Islet of Langerhans (tissue), 1 donor: ENCODE measurements at regions not wholly inside any gene's neighbourhood (a gene's known extent, or its start where the extent isn't known, plus 50 kb on each side); places are given as distances from the start of the nearest gene placed in this dataset.
A peak's percentile ranks its signal among the peaks of the same experiment; 100 is the strongest.

Experiments
- FAIRE-seq: peaks from one replicate; lab custom pipeline; 2011; peaks lifted over from hg19 to GRCh38; lab: Jason Lieb, UNC

GRCh38 chr9:90259311-90260246, 383.0 kb downstream of the DIRAS2 start:
- no peak for FAIRE-seq

- FAIRE-seq = no peak
These were observed 380.9 kb downstream of the DIRAS2 start for GRCh38 chr9:90261698-90262097.

DNA sequence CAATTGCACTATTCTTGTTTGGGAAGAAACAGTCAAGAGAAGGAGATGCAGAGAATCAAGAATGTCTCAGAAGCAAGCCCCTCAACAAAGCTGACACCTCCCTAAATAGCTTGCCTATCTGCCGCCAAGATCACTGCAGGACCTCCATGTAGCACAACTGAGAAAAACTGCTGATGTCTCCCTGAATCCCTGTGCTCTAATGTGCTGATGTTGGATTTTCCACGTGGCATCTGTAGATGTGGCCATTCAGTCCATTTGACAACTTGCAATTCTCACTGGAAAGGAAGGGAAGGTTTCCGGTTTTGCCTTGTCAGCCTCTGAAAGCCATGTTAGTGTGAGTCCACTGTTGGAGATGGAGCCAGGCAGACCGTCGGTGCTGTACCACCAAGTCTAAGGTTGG, 374.0 kb downstream of the DIRAS2 start:
- FAIRE-seq = no peak

DNA sequence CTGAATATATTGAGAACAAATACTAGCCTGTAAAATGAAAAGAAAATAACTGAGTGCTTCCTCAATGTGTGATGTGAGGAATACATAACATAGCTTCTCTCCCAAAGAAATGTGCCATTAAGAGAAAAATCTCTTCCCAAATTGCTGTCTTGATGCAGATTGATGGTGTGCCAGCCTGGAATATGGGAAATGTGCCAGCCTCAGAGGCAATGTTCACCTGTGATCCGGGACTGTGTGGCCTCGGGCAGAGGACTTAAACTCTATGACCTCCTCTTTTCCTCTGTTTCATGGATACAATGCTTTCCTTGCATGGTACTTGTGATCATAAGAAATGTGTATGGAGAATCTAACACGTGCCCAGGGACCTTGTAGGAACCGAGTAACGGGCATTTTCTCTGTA, 370.9 kb downstream of the DIRAS2 start:
- FAIRE-seq = no peak

DNA sequence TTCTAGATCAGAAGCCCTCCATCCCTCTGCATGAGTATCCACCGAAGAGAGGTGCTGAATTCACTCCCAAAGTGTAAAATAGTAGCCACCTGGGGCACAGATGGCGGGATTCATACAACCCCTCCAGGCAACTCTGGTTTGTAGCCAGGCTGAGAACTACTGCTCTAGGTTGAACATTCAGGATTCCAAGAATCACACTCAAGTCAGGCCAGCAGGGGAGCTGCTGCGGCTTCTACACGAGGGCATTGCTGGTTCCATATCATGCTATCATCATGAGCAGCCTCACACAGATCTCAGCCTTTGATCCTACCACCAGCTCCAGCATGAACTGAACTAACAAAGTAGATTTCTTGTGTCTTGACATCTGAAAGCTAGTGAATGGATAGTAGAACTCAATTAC, 367.9 kb downstream of the DIRAS2 start:
- FAIRE-seq = no peak

DNA sequence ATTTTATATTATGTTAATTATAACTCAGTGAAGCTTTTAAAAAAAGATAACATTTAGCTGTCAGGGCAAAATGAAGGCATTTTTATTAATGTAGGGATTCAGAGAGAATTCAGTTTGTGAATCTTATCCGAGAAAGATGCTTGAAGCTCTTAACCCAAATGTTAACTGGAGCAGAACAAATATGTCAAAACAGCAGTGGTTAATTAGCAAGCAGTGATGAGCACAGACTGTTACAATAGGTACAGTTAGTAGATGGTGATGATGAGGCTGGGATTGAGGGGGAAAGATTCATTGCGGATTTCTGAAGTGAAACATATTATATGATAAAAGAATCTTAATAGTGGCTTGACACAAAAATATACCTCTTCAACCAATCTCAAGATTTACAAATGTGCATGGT, 356.7 kb downstream of the DIRAS2 start:
- FAIRE-seq = peak; percentile 99

- no peak for FAIRE-seq
These were observed 354.9 kb downstream of the DIRAS2 start for GRCh38 chr9:90287567-90288274.

- FAIRE-seq = peak; percentile 38
These were observed 354.4 kb downstream of the DIRAS2 start for GRCh38 chr9:90288275-90288639.

- FAIRE-seq = no peak
These were observed 351.7 kb downstream of the DIRAS2 start for GRCh38 chr9:90290716-90291485.

DNA sequence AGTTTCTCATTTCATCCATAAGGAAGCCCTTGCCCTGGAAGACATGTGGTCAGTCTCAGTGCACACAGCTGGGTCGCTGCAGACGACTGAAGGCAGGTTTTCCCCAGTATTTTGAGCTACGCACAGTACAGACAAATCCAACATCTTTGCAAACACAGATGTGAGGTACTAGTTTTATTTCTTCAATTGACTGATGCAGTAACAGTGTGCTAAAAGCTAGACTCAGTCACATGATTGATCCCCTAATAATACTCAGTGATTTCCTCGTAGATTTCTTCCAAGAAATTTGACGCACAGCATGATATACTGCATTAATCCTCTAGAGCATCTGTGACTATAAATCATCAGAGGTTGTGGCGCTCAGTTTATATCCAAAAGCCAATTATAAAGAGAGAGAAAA, 346.1 kb downstream of the DIRAS2 start:
- FAIRE-seq = peak; percentile 92

DNA sequence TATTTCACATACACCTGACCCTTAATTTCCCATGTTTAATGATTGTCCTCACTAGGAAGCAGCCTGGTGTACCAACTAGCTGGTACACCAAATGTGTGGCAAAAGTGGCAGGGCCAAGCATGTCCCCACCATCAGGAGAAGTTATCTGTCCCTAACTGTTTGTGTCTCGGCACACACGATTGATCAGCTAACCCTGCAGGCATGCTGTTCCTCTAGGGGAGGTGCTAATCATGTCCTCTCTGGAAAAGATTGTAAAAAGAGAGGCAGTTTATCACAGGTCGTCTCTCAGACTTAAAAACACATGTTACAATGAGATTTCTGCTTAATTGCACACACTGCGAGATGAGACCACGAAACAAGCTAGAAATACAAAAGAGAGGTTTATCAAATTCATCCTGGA, 342.7 kb downstream of the DIRAS2 start:
- no peak for FAIRE-seq

- FAIRE-seq = no peak
These were observed 341.9 kb downstream of the DIRAS2 start for GRCh38 chr9:90300611-90301276.

DNA sequence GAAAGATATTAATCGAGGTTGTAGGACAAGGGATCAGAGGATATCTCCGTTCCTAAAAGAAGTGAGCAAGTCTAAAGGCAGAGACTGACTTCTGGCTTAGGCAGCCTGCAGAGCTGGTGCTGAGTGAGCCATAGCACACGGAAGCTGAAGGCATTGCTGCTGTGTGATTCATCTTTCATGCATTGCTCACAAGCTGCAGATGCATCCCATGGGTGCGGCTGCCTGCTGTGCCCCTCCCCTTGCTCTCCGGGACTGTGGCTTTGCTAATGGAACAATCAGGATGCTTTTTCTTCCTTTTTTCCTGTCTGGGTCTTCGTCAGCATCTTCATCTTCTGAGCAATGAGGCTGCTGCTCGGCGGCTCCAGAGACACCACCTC, 341.4 kb downstream of the DIRAS2 start:
- FAIRE-seq = peak; percentile 97

DNA sequence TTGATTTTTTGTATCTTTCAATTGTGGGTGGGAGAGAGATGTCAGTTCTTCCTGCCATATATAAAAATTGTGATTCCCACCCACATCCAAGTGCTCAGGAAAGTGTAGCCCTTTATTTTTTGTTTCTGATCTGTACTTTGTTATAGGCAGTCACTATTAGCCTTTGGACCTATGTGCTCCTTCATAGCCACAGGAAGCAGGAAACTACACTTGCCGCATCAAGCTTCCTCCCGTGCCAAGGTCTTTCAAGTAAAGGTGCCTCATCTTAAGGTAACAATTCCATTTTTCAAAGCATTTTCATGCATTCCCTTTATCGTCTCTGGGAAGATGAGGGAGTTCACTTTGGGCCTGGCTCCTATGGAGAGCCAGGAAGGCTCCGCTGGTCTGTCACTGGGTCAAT, 339.0 kb downstream of the DIRAS2 start:
- no peak for FAIRE-seq

DNA sequence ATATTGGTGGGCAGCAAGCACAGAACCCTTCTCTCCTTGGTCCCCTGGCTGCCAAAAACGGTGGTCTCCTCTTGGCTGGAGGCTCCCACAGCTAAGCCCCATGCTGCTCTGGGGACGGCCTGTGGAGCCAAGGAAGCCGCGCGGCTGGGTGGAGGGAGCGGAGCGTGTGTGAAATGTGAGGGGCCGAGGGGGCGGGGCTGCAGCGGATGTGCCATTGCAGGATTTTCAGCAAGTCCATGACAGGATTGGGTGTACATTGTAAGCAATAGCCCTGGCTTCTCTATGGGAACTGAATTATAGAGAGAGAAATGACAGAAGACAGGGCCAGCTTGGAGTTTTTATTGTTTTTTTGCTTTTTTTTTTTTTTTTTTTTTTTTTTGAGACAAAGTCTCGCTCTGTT, 336.5 kb downstream of the DIRAS2 start:
- FAIRE-seq = no peak

DNA sequence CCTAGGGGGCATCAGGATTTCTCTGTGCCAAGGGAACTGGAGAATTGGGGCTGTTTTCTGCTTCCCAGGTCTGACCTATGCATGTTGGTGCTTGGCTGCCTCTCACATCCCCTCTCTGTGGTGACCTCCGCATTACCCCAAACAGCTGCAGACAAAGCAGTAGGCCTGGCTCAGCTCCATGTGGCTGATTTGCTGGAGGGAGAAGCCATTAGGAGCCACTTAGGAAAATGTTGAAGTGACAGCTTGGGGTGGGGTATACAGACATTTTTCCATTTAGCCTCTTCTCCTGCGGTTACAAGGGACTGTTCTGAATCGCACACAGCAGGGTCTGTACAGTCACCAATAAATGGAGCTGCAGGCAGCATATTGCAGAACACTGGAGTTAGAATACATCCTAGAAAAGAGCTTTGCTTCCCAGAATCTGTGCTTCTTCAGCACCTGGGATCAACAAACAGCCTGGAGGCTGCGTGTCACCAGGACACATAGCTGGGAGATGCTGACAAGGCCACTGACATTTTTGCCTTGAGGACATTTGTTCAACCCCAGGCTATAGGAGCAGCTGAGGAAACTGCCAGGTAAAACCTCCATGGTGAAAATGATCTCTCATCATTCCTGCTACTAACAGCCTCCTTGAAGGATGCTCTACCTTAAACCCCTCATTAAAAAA, 335.3 kb downstream of the DIRAS2 start:
- no peak for FAIRE-seq

DNA sequence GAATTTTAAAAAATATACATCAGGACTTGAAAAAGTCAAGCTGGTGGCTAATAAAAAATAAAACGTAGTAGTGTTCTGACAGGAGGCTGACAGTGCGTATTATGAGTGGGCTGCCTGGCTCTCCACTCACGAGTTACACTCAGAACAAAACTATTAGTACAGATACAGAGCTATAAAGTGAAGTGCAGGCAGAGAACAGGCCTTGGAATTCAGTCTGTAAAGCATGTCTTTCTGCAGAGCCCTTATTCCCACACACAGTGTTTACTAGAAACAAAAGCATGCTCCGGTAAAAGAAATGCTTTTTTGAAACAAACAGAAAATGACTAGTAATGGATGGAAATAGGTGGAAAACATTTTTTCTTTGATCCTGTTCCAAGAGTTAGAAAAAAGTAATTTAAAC, 334.7 kb downstream of the DIRAS2 start:
- peak; percentile 82 for FAIRE-seq

- FAIRE-seq = no peak
These were observed 333.9 kb downstream of the DIRAS2 start for GRCh38 chr9:90308691-90309090.

GRCh38 chr9:90309809-90310520, 332.7 kb downstream of the DIRAS2 start:
- FAIRE-seq = peak; percentile 98

DNA sequence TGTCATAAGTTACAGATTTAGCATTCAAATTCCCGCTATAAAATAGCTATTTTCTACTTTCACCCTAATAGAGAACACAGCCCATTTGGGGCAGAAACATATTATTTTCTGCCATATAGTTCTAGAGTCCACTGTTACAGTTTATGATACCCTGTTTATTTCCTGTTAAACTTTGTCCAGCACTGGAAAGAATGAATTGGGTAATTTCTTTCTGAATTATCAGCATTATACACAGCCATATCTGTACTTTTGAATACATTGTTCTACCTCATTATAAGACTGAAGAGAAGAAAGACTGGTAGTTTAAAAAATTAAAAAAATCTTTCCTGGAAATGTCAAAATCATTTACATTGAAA, 332.1 kb downstream of the DIRAS2 start:
- FAIRE-seq = no peak

- no peak for FAIRE-seq
These were observed 330.8 kb downstream of the DIRAS2 start for GRCh38 chr9:90311811-90312210.
